Right lobe of liver (tissue), 4 donors: ENCODE measurements at regions not wholly inside any gene's neighbourhood (a gene's known extent, or its start where the extent isn't known, plus 50 kb on each side); places are given as distances from the start of the nearest gene placed in this dataset.

Experiments used
- CTCF ChIP-seq, 4 donors: fragments of 200-600 bp in 3 of 4; fragments of 450-650 bp in 1 of 4; IDR thresholded peaks; one replicate each; pipeline versions ENCODE4 v1.5.1 to v1.8.0; 2016 to 2022; ENCODE audit warnings: antibody characterized with exemption in 4 of 4, mild to moderate bottlenecking in 2 of 4
- POLR2A ChIP-seq: fragments of 450-650 bp; IDR thresholded peaks from one replicate; pipeline ENCODE4 v1.6.1; 2017; ENCODE audit warnings: antibody characterized with exemption, mild to moderate bottlenecking
- donor health status: DM: no; HTN: no; CAD: no.
- donor health status: DM: no; HTN: no; CAD: no.
- donor health status: DM: no; HTN: yes; CAD: no.

- TF ChIP-seq CTCF (IDR thresholded peaks at IDR 0.05) (no peak), POLR2A (no peak)
These were observed 239.4 kb upstream of the PDE3A start for GRCh38 chr12:20128928-20129327.
